Lower leg skin (tissue), 3 donors: ENCODE measurements at regions not wholly inside any gene's neighbourhood (a gene's known extent, or its start where the extent isn't known, plus 50 kb on each side); places are given as distances from the start of the nearest gene placed in this dataset.

Experiments
- POLR2A ChIP-seq, 2 donors: fragments of 450-650 bp; IDR thresholded peaks; one replicate each; pipeline ENCODE4 v1.6.1; 2016 to 2017; ENCODE audit warnings: antibody characterized with exemption in 2 of 2, mild to moderate bottlenecking in 1 of 2, moderate library complexity in 1 of 2
- TF ChIP-seq, protein P1 (sequence below), 3 donors: fragments of 450-650 bp; IDR thresholded peaks; one replicate each; pipeline ENCODE4 v1.5.1; 2016; ENCODE audit warnings: antibody characterized with exemption in 3 of 3, mild to moderate bottlenecking in 3 of 3, moderate library complexity in 2 of 3

DNA sequence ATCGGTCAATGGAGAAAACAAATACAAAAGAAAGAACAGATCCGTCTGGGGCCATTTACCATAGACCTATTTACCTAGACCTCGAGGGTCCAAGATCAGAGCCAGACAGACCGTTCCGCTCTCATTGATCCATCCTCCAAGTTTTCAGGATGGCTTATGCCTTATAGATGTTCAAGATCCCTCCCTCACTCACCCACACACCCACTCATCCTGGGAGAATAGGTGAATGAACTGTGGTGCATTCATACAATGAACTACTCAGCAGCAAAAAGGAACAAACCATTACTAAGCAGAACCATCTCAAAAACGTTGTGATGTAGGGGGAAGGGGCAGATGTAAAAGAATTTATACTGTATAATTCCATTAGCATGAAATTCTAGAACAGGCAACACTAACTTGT lies 125.1 kb upstream of the RREB1 start:
- TF ChIP-seq, protein P1, sequence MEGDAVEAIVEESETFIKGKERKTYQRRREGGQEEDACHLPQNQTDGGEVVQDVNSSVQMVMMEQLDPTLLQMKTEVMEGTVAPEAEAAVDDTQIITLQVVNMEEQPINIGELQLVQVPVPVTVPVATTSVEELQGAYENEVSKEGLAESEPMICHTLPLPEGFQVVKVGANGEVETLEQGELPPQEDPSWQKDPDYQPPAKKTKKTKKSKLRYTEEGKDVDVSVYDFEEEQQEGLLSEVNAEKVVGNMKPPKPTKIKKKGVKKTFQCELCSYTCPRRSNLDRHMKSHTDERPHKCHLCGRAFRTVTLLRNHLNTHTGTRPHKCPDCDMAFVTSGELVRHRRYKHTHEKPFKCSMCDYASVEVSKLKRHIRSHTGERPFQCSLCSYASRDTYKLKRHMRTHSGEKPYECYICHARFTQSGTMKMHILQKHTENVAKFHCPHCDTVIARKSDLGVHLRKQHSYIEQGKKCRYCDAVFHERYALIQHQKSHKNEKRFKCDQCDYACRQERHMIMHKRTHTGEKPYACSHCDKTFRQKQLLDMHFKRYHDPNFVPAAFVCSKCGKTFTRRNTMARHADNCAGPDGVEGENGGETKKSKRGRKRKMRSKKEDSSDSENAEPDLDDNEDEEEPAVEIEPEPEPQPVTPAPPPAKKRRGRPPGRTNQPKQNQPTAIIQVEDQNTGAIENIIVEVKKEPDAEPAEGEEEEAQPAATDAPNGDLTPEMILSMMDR (IDR thresholded peaks at IDR 0.05), result no peak
- TF ChIP-seq POLR2A (IDR thresholded peaks at IDR 0.05), result no peak
